ENCODE measurements at regions not wholly inside any gene's neighbourhood (a gene's known extent, or its start where the extent isn't known, plus 50 kb on each side); places are given as distances from the start of the nearest gene placed in this dataset.

GRCh38 chr13:100917011-100917410 lies 242.4 kb upstream of the TMTC4 start:
- Mint-ChIP-seq H3K27ac (ENCODE audit: low read depth) (no peak overlapping the region), H3K36me3 (ENCODE audit: insufficient read depth) (no peaks in the 10 kb centered on the region), H3K4me1 (no peaks in the 10 kb centered on the region), H3K9me3 (peaks cover 6% of the 10 kb centered on the region), H3K27me3 (peaks cover 45% of the 10 kb centered on the region), H3K4me3 (no peak overlapping the region)
- ATAC-seq (replicated peaks; ENCODE audit: extremely low read depth, poor library complexity, severe bottlenecking) (no peak), DNase-seq (ENCODE audit: low spot score in 2 of 2) (no peak)

DNA sequence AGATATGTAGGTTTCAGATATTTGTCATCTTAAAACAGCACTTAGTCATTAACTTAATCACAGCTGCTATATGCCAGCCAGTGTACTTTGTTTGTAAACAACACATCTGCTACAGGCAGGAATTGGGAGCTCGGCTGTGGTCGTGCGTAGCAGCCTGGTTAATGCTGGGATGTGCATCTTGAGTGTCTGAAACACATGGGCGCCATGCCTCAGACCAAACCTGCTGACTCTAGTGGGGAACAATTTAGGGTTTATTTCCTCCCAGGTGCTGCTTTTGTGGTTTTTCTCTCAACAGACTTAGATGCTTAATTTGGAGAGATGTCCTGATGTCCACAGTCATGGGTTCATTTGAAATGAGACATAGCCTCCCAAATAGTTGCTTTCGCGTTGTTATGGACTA lies 238.5 kb upstream of the TMTC4 start:
- no peak overlapping the region for H3K27ac Mint-ChIP-seq (ENCODE audit: low read depth)
- H3K9me3 Mint-ChIP-seq, result peaks cover 6% of the 10 kb centered on the region
- H3K27me3 Mint-ChIP-seq, result peaks cover 49% of the 10 kb centered on the region
- H3K4me3 Mint-ChIP-seq, result no peak overlapping the region
- no peak for DNase-seq (ENCODE audit: low spot score in 2 of 2)
- no peak for ATAC-seq (replicated peaks; ENCODE audit: extremely low read depth, poor library complexity, severe bottlenecking)
- H3K4me1 Mint-ChIP-seq, result no peaks in the 10 kb centered on the region
- no peaks in the 10 kb centered on the region for H3K36me3 Mint-ChIP-seq (ENCODE audit: insufficient read depth)

DNA sequence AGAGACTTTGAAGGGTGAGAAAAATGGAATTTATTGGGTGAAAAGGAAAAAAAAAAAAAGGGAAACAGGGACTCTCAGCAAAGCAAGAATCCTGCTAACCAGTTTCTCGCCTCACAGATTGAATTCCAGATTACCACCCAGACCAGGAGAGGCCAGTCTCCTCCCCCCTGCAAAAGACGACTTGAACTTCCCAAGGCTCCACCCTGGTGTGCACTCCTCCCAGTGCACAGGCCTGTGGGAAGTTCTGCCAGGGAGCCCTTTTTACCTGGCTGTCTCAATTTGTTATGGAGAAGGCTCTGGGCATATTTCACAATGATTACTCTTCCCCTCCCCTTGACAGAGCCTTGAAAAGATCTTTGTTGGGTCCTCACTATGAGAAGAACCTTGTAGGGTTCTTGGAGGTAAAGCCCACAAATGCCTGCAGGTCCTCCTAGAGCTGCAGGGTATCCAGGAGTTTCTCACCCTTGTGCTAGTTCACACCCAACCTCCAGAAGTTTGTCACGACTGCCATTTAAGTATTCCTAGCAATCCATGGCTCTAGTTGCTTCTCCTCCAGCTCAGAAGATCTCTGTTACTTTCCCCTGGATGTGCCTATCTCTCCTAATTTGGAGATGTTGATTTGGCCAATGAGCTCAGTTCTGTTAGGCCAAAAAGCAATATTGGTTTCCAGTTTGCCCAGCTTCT lies 229.8 kb upstream of the TMTC4 start:
- Mint-ChIP-seq H3K9me3 (no peaks in the 10 kb centered on the region), H3K27ac (ENCODE audit: low read depth) (no peak overlapping the region), H3K4me1 (no peaks in the 10 kb centered on the region), H3K36me3 (ENCODE audit: insufficient read depth) (no peaks in the 10 kb centered on the region), H3K4me3 (no peak overlapping the region), H3K27me3 (peaks cover 31% of the 10 kb centered on the region)
- ATAC-seq (replicated peaks; ENCODE audit: extremely low read depth, poor library complexity, severe bottlenecking) (no peak), DNase-seq (ENCODE audit: low spot score in 2 of 2) (no peak)

DNA sequence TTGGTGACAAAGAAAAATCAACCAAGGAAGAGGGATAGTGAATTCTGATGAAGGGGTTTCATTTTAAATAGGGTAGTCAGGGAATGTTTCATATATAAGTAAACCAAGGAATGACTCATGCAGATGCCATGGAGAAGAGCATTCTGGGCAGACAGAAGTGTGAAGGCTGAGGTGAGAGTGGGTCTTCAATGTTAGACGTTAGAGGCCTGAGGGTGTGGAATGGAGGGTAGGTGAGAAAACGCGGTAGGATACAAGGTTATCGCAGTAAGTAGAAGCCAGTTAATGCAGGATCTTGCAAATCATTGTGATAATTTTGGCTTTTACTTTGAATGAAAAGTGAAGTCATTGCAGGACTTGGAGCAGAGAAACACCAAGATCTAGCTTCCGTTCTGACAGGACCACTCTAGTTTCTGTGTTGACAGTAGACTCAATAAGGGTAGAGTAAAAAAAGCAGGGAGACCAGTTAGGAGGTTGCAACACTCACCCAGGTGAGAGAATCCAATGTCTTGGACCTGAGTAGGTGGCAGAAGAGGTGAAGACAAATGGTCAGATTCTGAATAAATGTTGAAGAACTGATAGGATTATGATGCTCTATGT lies 225.2 kb upstream of the TMTC4 start:
- Mint-ChIP-seq H3K9me3 (no peaks in the 10 kb centered on the region), H3K4me3 (no peak overlapping the region), H3K4me1 (no peaks in the 10 kb centered on the region), H3K27ac (ENCODE audit: low read depth) (no peak overlapping the region), H3K36me3 (ENCODE audit: insufficient read depth) (no peaks in the 10 kb centered on the region), H3K27me3 (peaks cover 39% of the 10 kb centered on the region)
- DNase-seq (ENCODE audit: low spot score in 2 of 2) (no peak), ATAC-seq (replicated peaks; ENCODE audit: extremely low read depth, poor library complexity, severe bottlenecking) (no peak)

- Mint-ChIP-seq H3K27ac (ENCODE audit: low read depth) (no peak overlapping the region), H3K9me3 (no peaks in the 10 kb centered on the region), H3K4me1 (no peaks in the 10 kb centered on the region), H3K36me3 (ENCODE audit: insufficient read depth) (no peaks in the 10 kb centered on the region), H3K4me3 (no peak overlapping the region), H3K27me3 (peaks cover 37% of the 10 kb centered on the region)
- no peak for DNase-seq (ENCODE audit: low spot score in 2 of 2)
- no peak for ATAC-seq (replicated peaks; ENCODE audit: extremely low read depth, poor library complexity, severe bottlenecking)
Observed at GRCh38 chr13:100898431-100898830, 223.8 kb upstream of the TMTC4 start.

DNA sequence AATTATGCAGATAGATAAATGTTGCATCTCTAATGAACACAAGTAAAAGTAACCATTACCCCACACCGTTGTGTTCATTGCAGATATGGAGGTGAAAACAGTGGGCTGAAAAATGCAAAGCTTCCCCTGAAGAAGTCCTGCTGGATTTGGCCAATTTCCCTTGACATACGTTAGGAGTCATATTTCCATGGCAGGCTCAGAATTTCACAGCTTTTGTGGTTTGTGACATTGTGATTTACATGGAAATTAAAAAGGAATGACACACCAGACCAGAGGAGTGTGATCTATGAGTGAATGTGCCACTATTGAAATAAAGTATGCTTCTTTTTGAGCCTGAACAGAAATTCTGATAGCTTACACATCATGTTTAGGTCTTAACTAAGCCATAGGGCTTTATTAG lies 221.1 kb upstream of the TMTC4 start:
- ATAC-seq (replicated peaks; ENCODE audit: extremely low read depth, poor library complexity, severe bottlenecking) (no peak), DNase-seq (ENCODE audit: low spot score in 2 of 2) (no peak)
- H3K4me3 Mint-ChIP-seq, result no peak overlapping the region
- H3K27ac Mint-ChIP-seq (ENCODE audit: low read depth), result no peak overlapping the region
- no peaks in the 10 kb centered on the region for H3K4me1 Mint-ChIP-seq
- H3K9me3 Mint-ChIP-seq, result no peaks in the 10 kb centered on the region
- peaks cover 27% of the 10 kb centered on the region for H3K27me3 Mint-ChIP-seq
- no peaks in the 10 kb centered on the region for H3K36me3 Mint-ChIP-seq (ENCODE audit: insufficient read depth)

- no peaks in the 10 kb centered on the region for H3K36me3 Mint-ChIP-seq (ENCODE audit: insufficient read depth)
- H3K9me3 Mint-ChIP-seq, result no peaks in the 10 kb centered on the region
- peaks cover 29% of the 10 kb centered on the region for H3K27me3 Mint-ChIP-seq
- ATAC-seq (replicated peaks; ENCODE audit: extremely low read depth, poor library complexity, severe bottlenecking) (no peak), DNase-seq (ENCODE audit: low spot score in 2 of 2) (no peak)
- H3K4me3 Mint-ChIP-seq, result no peak overlapping the region
- H3K27ac Mint-ChIP-seq (ENCODE audit: low read depth), result no peak overlapping the region
- no peaks in the 10 kb centered on the region for H3K4me1 Mint-ChIP-seq
Observed at GRCh38 chr13:100892981-100893380, 218.4 kb upstream of the TMTC4 start.

- no peak overlapping the region for H3K4me3 Mint-ChIP-seq
- no peaks in the 10 kb centered on the region for H3K9me3 Mint-ChIP-seq
- no peaks in the 10 kb centered on the region for H3K4me1 Mint-ChIP-seq
- peaks cover 33% of the 10 kb centered on the region for H3K27me3 Mint-ChIP-seq
- H3K36me3 Mint-ChIP-seq (ENCODE audit: insufficient read depth), result no peaks in the 10 kb centered on the region
- ATAC-seq (replicated peaks; ENCODE audit: extremely low read depth, poor library complexity, severe bottlenecking) (no peak), DNase-seq (ENCODE audit: low spot score in 2 of 2) (no peak)
- no peak overlapping the region for H3K27ac Mint-ChIP-seq (ENCODE audit: low read depth)
Observed at GRCh38 chr13:100890645-100891044, 216.1 kb upstream of the TMTC4 start.

- H3K9me3 Mint-ChIP-seq, result no peaks in the 10 kb centered on the region
- no peaks in the 10 kb centered on the region for H3K36me3 Mint-ChIP-seq (ENCODE audit: insufficient read depth)
- no peak for DNase-seq (ENCODE audit: low spot score in 2 of 2)
- H3K27ac Mint-ChIP-seq (ENCODE audit: low read depth), result no peak overlapping the region
- no peak for ATAC-seq (replicated peaks; ENCODE audit: extremely low read depth, poor library complexity, severe bottlenecking)
- no peaks in the 10 kb centered on the region for H3K4me1 Mint-ChIP-seq
- H3K4me3 Mint-ChIP-seq, result no peak overlapping the region
- H3K27me3 Mint-ChIP-seq, result peaks cover 19% of the 10 kb centered on the region
Observed at GRCh38 chr13:100887729-100888151, 213.1 kb upstream of the TMTC4 start.

DNA sequence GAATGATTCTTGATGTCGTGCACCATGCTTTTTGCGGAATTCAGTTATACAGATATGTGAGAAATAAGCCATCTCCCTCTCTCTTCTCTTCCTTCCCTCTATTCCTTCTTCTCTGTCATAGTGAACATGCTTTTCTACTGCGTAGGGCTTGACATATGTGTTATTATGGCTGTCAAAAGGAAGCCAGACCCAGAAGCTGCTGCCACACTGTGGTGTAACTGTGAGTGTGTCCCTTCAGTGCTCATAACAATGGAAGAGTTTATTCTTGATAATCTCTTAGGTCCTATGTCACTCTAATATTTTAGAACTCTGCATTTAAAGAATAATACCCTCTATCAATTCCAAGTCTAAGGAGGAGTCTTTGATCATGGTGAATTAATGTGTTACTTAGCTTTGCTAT lies 208.9 kb upstream of the TMTC4 start:
- Mint-ChIP-seq H3K9me3 (no peaks in the 10 kb centered on the region), H3K4me1 (no peaks in the 10 kb centered on the region)

GRCh38 chr13:100881291-100881864 lies 206.8 kb upstream of the TMTC4 start:
- H3K9me3 Mint-ChIP-seq, result peaks cover 3% of the 10 kb centered on the region
- H3K27ac Mint-ChIP-seq (ENCODE audit: low read depth), result no peak overlapping the region
- ATAC-seq (replicated peaks; ENCODE audit: extremely low read depth, poor library complexity, severe bottlenecking) (no peak), DNase-seq (ENCODE audit: low spot score in 2 of 2) (no peak)
- no peaks in the 10 kb centered on the region for H3K4me1 Mint-ChIP-seq
- peaks cover 23% of the 10 kb centered on the region for H3K27me3 Mint-ChIP-seq
- H3K4me3 Mint-ChIP-seq, result no peak overlapping the region
- H3K36me3 Mint-ChIP-seq (ENCODE audit: insufficient read depth), result no peaks in the 10 kb centered on the region

More for the DNA sequence above, 208.9 kb upstream of the TMTC4 start:
- Mint-ChIP-seq H3K4me3 (no peak overlapping the region), H3K27me3 (peaks cover 36% of the 10 kb centered on the region), H3K27ac (ENCODE audit: low read depth) (no peak overlapping the region), H3K36me3 (ENCODE audit: insufficient read depth) (no peaks in the 10 kb centered on the region)
- no peak for ATAC-seq (replicated peaks; ENCODE audit: extremely low read depth, poor library complexity, severe bottlenecking)
- DNase-seq (ENCODE audit: low spot score in 2 of 2), result no peak

DNA sequence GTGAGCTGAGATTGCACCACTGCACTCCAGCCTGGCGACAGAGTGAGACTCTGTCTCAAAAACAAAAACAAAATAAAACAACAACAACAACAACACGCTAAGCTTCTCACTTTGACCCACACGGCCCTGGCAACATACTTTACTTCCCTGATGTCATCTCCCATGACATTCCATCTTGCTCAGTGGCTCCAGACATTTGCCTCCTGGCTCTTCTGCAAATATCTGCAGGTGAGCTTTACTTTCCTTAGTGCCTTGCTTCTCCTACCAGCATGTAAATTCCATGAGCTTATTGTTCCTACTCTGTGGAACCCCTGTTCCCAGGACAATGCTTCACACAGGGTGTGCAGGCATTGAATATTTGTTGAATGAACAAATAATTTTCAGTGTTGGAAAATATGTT lies 205.6 kb upstream of the TMTC4 start:
- no peak for ATAC-seq (replicated peaks; ENCODE audit: extremely low read depth, poor library complexity, severe bottlenecking)
- no peak for DNase-seq (ENCODE audit: low spot score in 2 of 2)
- no peak overlapping the region for H3K4me3 Mint-ChIP-seq
- H3K9me3 Mint-ChIP-seq, result peaks cover 9% of the 10 kb centered on the region
- H3K27ac Mint-ChIP-seq (ENCODE audit: low read depth), result no peak overlapping the region
- no peaks in the 10 kb centered on the region for H3K4me1 Mint-ChIP-seq
- peaks cover 34% of the 10 kb centered on the region for H3K27me3 Mint-ChIP-seq
- H3K36me3 Mint-ChIP-seq (ENCODE audit: insufficient read depth), result no peaks in the 10 kb centered on the region

GRCh38 chr13:100879255-100879654 lies 204.7 kb upstream of the TMTC4 start:
- no peaks in the 10 kb centered on the region for H3K36me3 Mint-ChIP-seq (ENCODE audit: insufficient read depth)
- no peak overlapping the region for H3K27ac Mint-ChIP-seq (ENCODE audit: low read depth)
- DNase-seq (ENCODE audit: low spot score in 2 of 2) (no peak), ATAC-seq (replicated peaks; ENCODE audit: extremely low read depth, poor library complexity, severe bottlenecking) (no peak)
- peaks cover 43% of the 10 kb centered on the region for H3K27me3 Mint-ChIP-seq
- H3K4me1 Mint-ChIP-seq, result no peaks in the 10 kb centered on the region
- no peak overlapping the region for H3K4me3 Mint-ChIP-seq
- H3K9me3 Mint-ChIP-seq, result peaks cover 9% of the 10 kb centered on the region

Measured in central memory CD8-positive, alpha-beta T cell (primary cell).